DND-41 (cell line): ENCODE measurements at regions not wholly inside any gene's neighbourhood (a gene's known extent, or its start where the extent isn't known, plus 50 kb on each side); places are given as distances from the start of the nearest gene placed in this dataset.

Source experiments
- CTCF ChIP-seq: IDR thresholded peaks from 2 replicates; pipeline ENCODE4 v1.5.1; 2012; ENCODE audit warnings: borderline replicate concordance, low read length, moderate library complexity, mild to moderate bottlenecking; ENCODE audit not compliant: poor library complexity, severe bottlenecking; ENCODE audit errors: extremely low read depth
- EZH2 ChIP-seq: IDR thresholded peaks from 3 replicates; pipeline ENCODE4 v1.6.1; 2012; ENCODE audit warnings: borderline replicate concordance, low read depth, mild to moderate bottlenecking, moderate library complexity, low read length, inconsistent platforms; ENCODE audit not compliant: severe bottlenecking

- no peak for TF ChIP-seq CTCF
- TF ChIP-seq EZH2: no peak
Observed at GRCh38 chr7:91692800-91693199, 187.7 kb downstream of the MTERF1 start.
